ENCODE measurements at regions not wholly inside any gene's neighbourhood (a gene's known extent, or its start where the extent isn't known, plus 50 kb on each side); places are given as distances from the start of the nearest gene placed in this dataset.

DNA sequence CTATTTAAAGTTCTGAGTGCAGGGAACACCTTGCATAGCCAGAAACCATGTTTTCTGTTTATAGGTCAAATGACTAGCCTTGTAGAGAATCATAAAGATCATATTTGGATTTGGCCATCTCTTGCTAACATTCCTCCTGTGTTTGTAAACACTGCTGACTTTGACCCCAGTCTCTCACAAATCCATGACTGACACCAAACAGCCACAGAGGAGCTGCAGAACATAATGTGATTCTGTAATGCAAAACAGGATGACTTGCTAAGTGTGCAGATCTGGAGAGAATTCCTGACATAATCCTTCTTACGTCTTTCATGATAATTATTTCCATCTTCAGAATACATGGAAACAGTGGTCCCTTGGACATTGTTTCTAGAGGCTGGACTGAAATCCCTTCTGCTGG lies 211.8 kb downstream of the BMP4 start:
- TF ChIP-seq, protein P1, sequence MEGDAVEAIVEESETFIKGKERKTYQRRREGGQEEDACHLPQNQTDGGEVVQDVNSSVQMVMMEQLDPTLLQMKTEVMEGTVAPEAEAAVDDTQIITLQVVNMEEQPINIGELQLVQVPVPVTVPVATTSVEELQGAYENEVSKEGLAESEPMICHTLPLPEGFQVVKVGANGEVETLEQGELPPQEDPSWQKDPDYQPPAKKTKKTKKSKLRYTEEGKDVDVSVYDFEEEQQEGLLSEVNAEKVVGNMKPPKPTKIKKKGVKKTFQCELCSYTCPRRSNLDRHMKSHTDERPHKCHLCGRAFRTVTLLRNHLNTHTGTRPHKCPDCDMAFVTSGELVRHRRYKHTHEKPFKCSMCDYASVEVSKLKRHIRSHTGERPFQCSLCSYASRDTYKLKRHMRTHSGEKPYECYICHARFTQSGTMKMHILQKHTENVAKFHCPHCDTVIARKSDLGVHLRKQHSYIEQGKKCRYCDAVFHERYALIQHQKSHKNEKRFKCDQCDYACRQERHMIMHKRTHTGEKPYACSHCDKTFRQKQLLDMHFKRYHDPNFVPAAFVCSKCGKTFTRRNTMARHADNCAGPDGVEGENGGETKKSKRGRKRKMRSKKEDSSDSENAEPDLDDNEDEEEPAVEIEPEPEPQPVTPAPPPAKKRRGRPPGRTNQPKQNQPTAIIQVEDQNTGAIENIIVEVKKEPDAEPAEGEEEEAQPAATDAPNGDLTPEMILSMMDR (IDR thresholded peaks at IDR 0.05): no peak
- TF ChIP-seq POLR2A (IDR thresholded peaks at IDR 0.05): no peak
